Neutrophil (primary cell): ENCODE measurements at regions not wholly inside any gene's neighbourhood (a gene's known extent, or its start where the extent isn't known, plus 50 kb on each side); places are given as distances from the start of the nearest gene placed in this dataset.

Experiments used
- H3K27ac ChIP-seq: fragments of 200-600 bp; sonication (generic); 2 replicates; pipeline ENCODE4 v1.5.1; 2016; ENCODE audit warnings: mild to moderate bottlenecking, moderate library complexity
- H3K27me3 ChIP-seq: fragments of 200-600 bp; sonication (generic); 2 replicates; pipeline ENCODE4 v1.6.0; 2016; ENCODE audit warnings: mild to moderate bottlenecking
- H3K36me3 ChIP-seq: fragments of 200-600 bp; sonication (generic); 2 replicates; pipeline ENCODE4 v1.5.1; 2017
- H3K4me1 ChIP-seq, 2 experiments: fragments of 200-600 bp in 1 of 2; sonication (generic) in 1 of 2; 1 replicate in 1 of 2; 2 replicates in 1 of 2; pipeline versions ENCODE4 v1.5.1 to v1.6.1; 2013 to 2016; ENCODE audit warnings: low read depth in 1 of 2, low read length in 1 of 2, mild to moderate bottlenecking in 1 of 2, moderate library complexity in 1 of 2; ENCODE audit not compliant: control insufficient read depth in 1 of 2, insufficient read depth in 1 of 2
- H3K4me3 ChIP-seq, 2 experiments: fragments of 200-600 bp in 1 of 2; sonication (generic) in 1 of 2; 1 replicate in 1 of 2; 2 replicates in 1 of 2; pipeline ENCODE4 v1.5.1; 2013 to 2016; ENCODE audit warnings: low read depth in 1 of 2, low read length in 1 of 2, mild to moderate bottlenecking in 1 of 2, moderate library complexity in 1 of 2
- H3K9me3 ChIP-seq: fragments of 200-600 bp; sonication (generic); 2 replicates; pipeline ENCODE4 v1.5.1; 2016
- TF ChIP-seq, protein P1 (sequence below): fragments of 200-600 bp; sonication (generic); IDR thresholded peaks from 2 replicates; pipeline ENCODE4 v1.5.1; 2016; ENCODE audit warnings: antibody characterized with exemption

GRCh38 chr12:125677829-125678228 is 612.6 kb downstream of the AACS start:
- no peaks in the 10 kb centered on the region for H3K36me3 ChIP-seq
- H3K9me3 ChIP-seq: no peaks in the 10 kb centered on the region
- H3K27ac ChIP-seq: no peak overlapping the region
- H3K27me3 ChIP-seq: no peaks in the 10 kb centered on the region
- H3K4me1 ChIP-seq: no peaks in the 10 kb centered on the region
- TF ChIP-seq, protein P1, sequence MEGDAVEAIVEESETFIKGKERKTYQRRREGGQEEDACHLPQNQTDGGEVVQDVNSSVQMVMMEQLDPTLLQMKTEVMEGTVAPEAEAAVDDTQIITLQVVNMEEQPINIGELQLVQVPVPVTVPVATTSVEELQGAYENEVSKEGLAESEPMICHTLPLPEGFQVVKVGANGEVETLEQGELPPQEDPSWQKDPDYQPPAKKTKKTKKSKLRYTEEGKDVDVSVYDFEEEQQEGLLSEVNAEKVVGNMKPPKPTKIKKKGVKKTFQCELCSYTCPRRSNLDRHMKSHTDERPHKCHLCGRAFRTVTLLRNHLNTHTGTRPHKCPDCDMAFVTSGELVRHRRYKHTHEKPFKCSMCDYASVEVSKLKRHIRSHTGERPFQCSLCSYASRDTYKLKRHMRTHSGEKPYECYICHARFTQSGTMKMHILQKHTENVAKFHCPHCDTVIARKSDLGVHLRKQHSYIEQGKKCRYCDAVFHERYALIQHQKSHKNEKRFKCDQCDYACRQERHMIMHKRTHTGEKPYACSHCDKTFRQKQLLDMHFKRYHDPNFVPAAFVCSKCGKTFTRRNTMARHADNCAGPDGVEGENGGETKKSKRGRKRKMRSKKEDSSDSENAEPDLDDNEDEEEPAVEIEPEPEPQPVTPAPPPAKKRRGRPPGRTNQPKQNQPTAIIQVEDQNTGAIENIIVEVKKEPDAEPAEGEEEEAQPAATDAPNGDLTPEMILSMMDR: no peak
- H3K4me3 ChIP-seq: no peak overlapping the region

DNA sequence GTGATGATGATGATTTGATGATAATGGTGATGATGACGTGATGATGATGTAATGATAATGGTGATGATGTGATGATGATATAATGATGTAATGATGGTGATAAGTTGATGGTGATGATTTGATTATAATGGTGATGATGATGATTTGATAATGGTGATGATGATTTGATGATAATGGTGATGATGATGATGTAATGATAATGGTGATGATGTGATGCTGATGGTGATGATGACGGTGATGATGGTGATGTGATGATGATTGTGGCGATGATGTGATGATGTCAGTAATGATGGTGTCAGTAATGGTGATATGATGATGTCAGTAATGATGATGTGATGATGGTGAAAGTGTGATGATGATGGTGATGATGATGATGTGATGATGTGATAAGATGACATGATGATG is 613.4 kb downstream of the AACS start:
- H3K36me3 ChIP-seq: no peaks in the 10 kb centered on the region
- H3K9me3 ChIP-seq: no peaks in the 10 kb centered on the region
- no peaks in the 10 kb centered on the region for H3K4me1 ChIP-seq
- TF ChIP-seq, protein P1: no peak
- no peak overlapping the region for H3K4me3 ChIP-seq
- H3K27ac ChIP-seq: no peak overlapping the region
- H3K27me3 ChIP-seq: peaks cover 2% of the 10 kb centered on the region

- no peak overlapping the region for H3K4me3 ChIP-seq
- TF ChIP-seq, protein P1: no peak
- no peaks in the 10 kb centered on the region for H3K36me3 ChIP-seq
- no peaks in the 10 kb centered on the region for H3K9me3 ChIP-seq
- H3K27me3 ChIP-seq: peaks cover 6% of the 10 kb centered on the region
- H3K4me1 ChIP-seq: no peaks in the 10 kb centered on the region
- no peak overlapping the region for H3K27ac ChIP-seq
Measured at GRCh38 chr12:125683748-125684381, 618.6 kb downstream of the AACS start.

DNA sequence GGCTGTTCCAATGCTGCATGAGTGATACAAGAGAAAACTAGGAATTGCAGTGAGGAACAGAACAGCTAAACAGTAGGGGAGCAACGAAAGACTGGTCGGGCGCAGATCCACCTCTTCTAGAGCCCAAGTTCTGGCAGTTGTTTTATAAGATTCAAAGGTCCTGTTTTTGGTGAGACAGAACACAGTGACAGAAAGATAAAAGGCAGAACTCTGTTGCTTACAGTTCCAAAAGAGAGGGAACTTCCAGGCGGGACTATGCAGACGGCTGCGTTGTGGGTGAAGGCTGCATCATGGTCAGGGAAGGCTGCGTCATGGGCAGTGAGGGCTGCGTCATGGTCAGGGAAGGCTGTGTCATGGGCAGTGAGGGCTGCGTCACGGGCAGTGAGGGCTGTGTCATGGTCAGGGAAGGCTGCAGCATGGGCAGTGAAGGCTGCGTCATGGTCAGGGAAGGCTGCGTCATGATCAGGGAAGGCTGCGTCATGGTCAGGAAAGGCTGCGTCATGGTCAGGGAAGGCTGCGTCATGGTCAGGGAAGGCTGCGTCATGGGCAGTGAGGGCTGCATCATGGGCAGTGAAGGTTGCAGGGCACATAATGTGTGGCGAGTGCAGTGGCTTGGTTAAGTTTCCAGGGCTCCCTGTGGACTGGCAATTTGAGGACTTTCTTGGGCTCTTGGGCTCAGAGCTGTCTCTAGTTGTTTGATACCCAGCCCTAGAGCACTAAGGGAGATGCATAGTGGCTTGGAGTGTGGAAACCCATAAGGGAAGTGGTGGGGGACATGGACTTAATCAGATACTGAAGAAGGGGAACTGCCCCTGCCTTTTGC is 619.9 kb downstream of the AACS start:
- Histone ChIP-seq H3K27me3 (peaks cover 6% of the 10 kb centered on the region), H3K36me3 (no peaks in the 10 kb centered on the region), H3K4me1 (no peaks in the 10 kb centered on the region), H3K27ac (no peak overlapping the region), H3K9me3 (no peaks in the 10 kb centered on the region), H3K4me3 (no peak overlapping the region)
- TF ChIP-seq, protein P1: no peak

- H3K27me3 ChIP-seq: peaks cover 6% of the 10 kb centered on the region
- no peaks in the 10 kb centered on the region for H3K9me3 ChIP-seq
- no peaks in the 10 kb centered on the region for H3K36me3 ChIP-seq
- H3K27ac ChIP-seq: no peak overlapping the region
- no peaks in the 10 kb centered on the region for H3K4me1 ChIP-seq
- TF ChIP-seq, protein P1: no peak
- no peak overlapping the region for H3K4me3 ChIP-seq
Measured at GRCh38 chr12:125685915-125686314, 620.7 kb downstream of the AACS start.
